ENCODE measurements at regions not wholly inside any gene's neighbourhood (a gene's known extent, or its start where the extent isn't known, plus 50 kb on each side); places are given as distances from the start of the nearest gene placed in this dataset.

GRCh38 chr10:130655313-130656186 is 519.4 kb downstream of the GLRX3 start:
- no peak for DNase-seq (ENCODE audit: low read depth)

- DNase-seq (ENCODE audit: low read depth): no peak
Observed at GRCh38 chr10:130656187-130656575, 520.0 kb downstream of the GLRX3 start.

- no peak for DNase-seq (ENCODE audit: low read depth)
Observed at GRCh38 chr10:130656582-130657133, 520.5 kb downstream of the GLRX3 start.

GRCh38 chr10:130658687-130659290 is 522.6 kb downstream of the GLRX3 start:
- DNase-seq (ENCODE audit: low read depth): no peak

- no peak for DNase-seq (ENCODE audit: low read depth)
Observed at GRCh38 chr10:130659528-130659927, 523.3 kb downstream of the GLRX3 start.

GRCh38 chr10:130660266-130660665 is 524.1 kb downstream of the GLRX3 start:
- no peak for DNase-seq (ENCODE audit: low read depth)

GRCh38 chr10:130661419-130661818 is 525.2 kb downstream of the GLRX3 start:
- no peak for DNase-seq (ENCODE audit: low read depth)

GRCh38 chr10:130662775-130663174 is 526.6 kb downstream of the GLRX3 start:
- DNase-seq (ENCODE audit: low read depth): no peak

GRCh38 chr10:130664526-130664925 is 528.3 kb downstream of the GLRX3 start:
- no peak for DNase-seq (ENCODE audit: low read depth)

GRCh38 chr10:130666215-130666614 is 530.0 kb downstream of the GLRX3 start:
- DNase-seq (ENCODE audit: low read depth): no peak

- DNase-seq (ENCODE audit: low read depth): no peak
Observed at GRCh38 chr10:130686689-130687300, 550.6 kb downstream of the GLRX3 start.

- no peak for DNase-seq (ENCODE audit: low read depth)
Observed at GRCh38 chr10:130687566-130687965, 551.4 kb downstream of the GLRX3 start.

- DNase-seq (ENCODE audit: low read depth): no peak
Observed at GRCh38 chr10:130689743-130690626, 553.8 kb downstream of the GLRX3 start.

GRCh38 chr10:130691776-130692175 is 555.6 kb downstream of the GLRX3 start:
- DNase-seq (ENCODE audit: low read depth): no peak

- no peak for DNase-seq (ENCODE audit: low read depth)
Observed at GRCh38 chr10:130696870-130697269, 560.7 kb downstream of the GLRX3 start.

- no peak for DNase-seq (ENCODE audit: low read depth)
Observed at GRCh38 chr10:130707389-130707979, 571.3 kb downstream of the GLRX3 start.

- DNase-seq (ENCODE audit: low read depth): no peak
Observed at GRCh38 chr10:130708465-130709070, 572.4 kb downstream of the GLRX3 start.

- no peak for DNase-seq (ENCODE audit: low read depth)
Observed at GRCh38 chr10:130709415-130709814, 573.2 kb downstream of the GLRX3 start.

- no peak for DNase-seq (ENCODE audit: low read depth)
Observed at GRCh38 chr10:130711072-130711471, 574.9 kb downstream of the GLRX3 start.

- no peak for DNase-seq (ENCODE audit: low read depth)
Observed at GRCh38 chr10:130713135-130713534, 576.9 kb downstream of the GLRX3 start.

Data from myocyte (in vitro differentiated cells).